ENCODE measurements at regions not wholly inside any gene's neighbourhood (a gene's known extent, or its start where the extent isn't known, plus 50 kb on each side); places are given as distances from the start of the nearest gene placed in this dataset.

GRCh38 chr2:45178854-45179253 is 169.6 kb upstream of the SIX2 start:
- DNase-seq (ENCODE audit: low read depth) = no peak

GRCh38 chr2:45178359-45178758 is 169.1 kb upstream of the SIX2 start:
- DNase-seq (ENCODE audit: low read depth) = no peak

- no peak for DNase-seq (ENCODE audit: low read depth)
These were observed 168.6 kb upstream of the SIX2 start for GRCh38 chr2:45177870-45178269.

DNA sequence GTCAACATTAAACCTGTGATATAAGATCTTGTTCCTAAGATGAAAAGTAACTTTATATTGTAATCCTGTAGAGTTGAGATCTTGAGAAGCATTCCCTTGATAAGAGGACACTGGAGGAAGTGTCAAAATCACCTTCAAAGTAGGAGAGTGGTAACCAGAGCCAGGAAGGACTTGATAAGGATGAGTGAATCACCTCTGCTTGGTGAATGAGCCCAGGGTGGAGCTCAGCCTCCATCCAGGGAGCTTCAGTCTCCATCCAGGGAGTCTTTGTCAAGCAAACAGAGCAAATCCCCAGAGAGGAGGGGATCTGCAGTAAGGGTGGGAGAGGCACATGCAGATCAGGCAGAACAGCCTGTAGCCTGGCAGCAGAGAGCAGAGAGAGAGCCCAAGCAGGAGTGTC is 167.1 kb upstream of the SIX2 start:
- no peak for DNase-seq (ENCODE audit: low read depth)

GRCh38 chr2:45173513-45173912 is 164.3 kb upstream of the SIX2 start:
- no peak for DNase-seq (ENCODE audit: low read depth)

DNA sequence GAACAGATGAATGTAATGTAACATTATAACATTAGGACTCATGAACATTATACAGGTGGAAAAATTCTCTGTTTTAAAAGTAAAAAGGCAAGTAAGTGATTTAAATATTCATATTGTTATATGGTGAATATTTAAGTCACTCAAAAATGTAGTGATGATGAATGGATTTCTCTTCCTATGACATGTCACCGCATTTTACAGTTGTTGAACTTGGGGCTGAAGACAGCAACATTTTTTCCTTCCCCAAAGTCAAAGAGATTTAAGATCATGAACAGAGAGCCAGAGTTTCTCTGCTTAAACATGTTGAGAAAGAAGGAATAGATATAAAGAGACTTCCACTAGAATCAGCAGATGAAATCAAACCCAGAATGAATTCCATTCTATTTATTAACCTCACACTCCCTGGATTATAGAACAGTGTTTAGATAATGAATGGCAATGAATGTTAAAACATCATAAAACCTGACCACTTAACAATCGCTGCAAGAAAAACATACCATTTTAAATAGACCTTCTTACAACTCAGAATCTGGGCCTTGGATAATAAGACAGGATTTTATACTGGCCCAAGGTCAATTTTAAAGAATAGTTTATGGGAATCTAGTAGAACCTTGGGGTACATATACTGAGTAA is 163.6 kb upstream of the SIX2 start:
- DNase-seq (ENCODE audit: low read depth) = no peak

- no peak for DNase-seq (ENCODE audit: low read depth)
These were observed 162.9 kb upstream of the SIX2 start for GRCh38 chr2:45172142-45172541.

- DNase-seq (ENCODE audit: low read depth) = no peak
These were observed 161.9 kb upstream of the SIX2 start for GRCh38 chr2:45171136-45171501.

DNA sequence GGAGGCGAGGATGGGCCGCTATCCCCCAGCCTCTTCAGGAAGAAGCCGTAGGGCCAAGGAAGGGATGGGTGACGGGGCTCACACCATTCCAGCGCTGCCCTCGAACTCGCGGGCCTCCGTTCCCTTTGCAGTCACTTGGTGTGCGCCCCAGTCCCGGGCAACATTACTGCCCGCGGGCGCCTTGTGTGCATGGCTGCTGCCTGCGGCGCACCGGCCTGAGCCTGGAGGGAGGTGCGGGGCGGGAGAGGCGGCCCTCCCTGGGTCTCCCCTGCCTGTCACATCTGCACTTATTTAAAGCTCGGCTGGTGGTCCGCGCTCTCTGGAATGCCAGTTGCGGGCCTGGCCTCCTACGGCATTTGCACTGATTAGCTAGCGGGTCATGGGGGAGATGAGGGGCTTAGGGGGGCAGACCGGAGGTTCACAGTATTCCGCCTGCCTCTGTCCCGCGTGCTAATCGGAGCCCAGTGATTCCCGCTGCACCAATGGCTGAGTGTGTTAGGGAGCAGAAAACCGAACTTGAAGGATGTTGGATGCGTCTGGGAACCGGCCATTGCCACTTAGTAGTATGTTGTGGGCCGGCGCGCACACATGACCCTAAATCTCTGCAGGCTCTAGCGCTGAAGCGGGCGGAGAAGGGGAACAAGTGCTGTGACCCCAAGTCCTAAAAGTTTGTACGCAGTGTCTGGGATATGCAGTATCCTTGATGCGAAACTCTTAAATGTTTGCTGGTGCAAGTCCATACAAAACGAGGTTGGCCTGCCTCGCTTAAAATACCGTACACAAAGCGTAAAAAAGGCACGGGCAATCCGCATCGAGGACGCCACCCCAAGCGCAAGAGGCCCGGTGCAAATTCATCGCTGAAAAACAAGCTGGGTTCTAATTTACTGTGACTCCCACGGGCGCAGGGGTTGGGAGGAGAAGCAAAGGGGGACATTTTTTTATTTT is 161.2 kb upstream of the SIX2 start:
- no peak for DNase-seq (ENCODE audit: low read depth)

DNA sequence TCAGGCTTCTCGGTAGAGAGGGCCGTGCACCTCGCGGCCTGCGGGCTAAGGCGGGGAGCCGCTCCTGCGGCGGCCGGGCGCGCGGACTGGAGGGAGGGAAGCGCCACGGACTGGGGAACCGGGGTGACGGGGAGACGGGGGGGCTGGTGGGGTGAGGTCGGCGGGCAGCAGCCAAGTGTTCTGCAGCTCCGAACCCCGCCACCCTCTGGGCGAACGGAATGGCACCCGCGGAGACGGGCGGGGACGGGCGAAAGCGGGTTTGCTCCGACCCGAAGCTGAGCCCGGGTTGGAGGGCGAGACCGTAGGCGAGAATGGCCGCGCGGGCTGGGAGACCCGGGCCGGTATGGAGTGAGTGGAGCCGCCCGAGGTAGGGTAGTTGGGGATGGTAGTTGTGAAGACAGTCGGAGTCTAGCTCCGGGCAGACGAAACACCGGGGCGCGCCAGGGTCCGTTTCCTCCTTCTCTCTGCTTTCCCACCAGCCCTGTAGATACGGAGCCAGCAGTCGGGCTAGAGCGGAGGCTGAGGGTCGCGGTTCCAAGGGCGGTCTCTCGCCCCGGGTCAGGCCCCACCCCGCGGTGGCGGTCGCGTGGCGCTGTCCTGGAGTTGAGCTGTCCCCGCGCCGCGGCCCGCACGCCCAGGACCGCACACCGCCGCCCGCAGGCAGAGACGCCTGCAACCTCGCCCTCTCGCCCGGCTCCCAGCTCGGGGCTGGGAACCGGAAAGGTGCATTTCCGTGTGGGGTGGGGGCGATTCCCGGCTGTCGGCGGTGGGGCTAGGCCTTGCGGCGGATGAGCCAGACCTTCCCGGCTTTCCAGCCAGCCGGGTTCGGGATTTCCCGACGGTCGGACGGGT is 160.3 kb upstream of the SIX2 start:
- DNase-seq (ENCODE audit: low read depth) = no peak

- DNase-seq (ENCODE audit: low read depth) = no peak
These were observed 159.6 kb upstream of the SIX2 start for GRCh38 chr2:45168711-45169338.

- no peak for DNase-seq (ENCODE audit: low read depth)
These were observed 158.8 kb upstream of the SIX2 start for GRCh38 chr2:45167920-45168629.

DNA sequence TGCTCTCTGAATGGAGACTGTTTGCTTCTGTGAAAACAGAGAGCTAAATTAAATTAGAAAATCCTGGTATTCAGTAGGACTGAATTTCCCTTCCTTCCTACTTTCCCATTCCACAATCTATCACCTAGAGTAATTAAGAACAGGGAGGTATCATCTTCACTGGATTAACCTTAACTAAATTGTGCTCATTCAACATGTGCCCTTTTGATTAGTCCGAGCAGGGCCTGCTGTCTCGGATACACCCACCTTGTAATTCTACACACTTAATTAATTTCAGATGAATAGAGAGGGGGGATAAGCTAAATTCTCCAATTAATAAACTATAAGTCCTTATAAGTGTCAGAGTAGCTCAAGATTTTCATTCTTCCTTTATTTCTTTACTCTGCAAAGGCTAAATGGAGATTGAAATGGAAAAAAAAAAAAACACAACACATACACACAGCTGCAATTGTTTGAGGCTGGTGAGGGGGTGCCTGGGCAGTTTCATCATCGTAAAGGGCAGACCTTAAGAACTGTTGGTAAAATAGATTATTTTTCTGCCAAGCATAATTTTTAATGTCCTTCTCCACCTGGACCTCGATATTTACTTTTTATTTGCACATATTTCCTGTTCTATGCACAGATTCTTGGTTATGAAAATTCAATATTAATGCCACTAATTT is 157.1 kb upstream of the SIX2 start:
- no peak for DNase-seq (ENCODE audit: low read depth)

DNA sequence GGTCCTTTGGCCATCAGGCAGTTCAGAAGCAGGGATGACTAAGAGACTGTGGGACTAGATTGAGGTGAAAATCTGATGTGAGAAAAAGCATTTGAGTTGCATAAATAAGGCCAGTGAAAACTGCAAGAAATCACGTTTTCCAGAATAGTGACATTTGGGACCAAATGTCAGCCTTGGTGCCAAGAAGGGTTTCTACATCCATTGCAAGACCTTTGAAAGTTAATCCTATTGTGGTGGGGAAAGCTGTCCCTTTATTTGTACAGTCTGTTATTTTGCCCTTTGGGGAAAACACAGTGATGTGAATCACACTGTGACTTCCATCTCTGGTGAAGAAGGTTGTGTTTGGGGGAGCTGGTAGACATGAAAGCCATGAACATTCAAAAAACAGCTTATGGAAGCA is 153.5 kb upstream of the SIX2 start:
- no peak for DNase-seq (ENCODE audit: low read depth)

GRCh38 chr2:45156605-45157004 is 147.4 kb upstream of the SIX2 start:
- no peak for DNase-seq (ENCODE audit: low read depth)

DNA sequence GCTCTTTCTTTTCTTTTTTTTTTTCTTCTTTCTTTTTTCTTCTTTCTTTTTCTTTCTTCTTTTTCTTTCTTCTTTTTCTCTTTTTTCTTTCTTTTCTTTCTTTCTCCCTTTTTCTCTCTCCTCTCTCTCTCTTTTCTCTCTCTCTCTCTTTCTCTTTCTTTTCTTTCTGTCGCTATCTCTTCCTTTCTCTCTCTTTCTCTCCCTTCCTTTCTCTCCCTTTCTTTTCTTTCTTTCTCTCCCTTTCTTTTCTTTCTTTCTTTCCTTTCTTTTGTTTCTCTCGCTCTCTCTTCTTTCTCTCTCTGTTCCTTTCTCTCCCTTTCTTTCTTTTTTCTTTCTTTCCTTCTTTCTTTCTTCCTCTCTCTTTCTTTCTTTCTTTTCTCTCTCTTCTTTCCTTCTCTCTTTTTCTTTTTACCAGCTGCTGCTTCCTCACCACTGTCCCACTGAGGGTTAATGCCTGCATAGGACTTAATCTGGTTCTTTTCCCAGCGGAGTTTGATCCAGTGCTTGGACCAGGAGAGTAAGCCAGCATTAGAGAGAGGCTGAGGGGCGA is 145.4 kb upstream of the SIX2 start:
- no peak for DNase-seq (ENCODE audit: low read depth)

DNA sequence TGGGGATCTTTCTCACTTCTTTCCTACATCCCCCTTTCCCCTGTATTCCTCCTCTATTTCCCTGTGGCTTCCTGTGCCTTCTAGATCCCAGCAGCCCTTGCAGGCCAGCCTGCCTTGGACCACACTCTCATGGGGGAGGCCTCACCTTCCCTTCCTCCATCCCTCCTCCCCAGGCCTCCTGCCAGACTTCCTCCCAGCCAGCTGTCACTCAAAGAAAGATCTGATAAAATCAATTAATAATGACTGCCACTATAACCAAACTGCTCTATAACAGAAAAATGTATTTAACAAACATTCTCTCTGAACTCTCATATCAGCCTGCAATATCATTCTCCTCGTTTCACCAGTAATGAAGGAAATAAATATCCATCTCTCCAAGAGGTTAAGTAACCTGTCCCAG is 144.9 kb upstream of the SIX2 start:
- DNase-seq (ENCODE audit: low read depth) = no peak

GRCh38 chr2:45153121-45153520 is 143.9 kb upstream of the SIX2 start:
- DNase-seq (ENCODE audit: low read depth) = no peak

- no peak for DNase-seq (ENCODE audit: low read depth)
These were observed 143.4 kb upstream of the SIX2 start for GRCh38 chr2:45152691-45153090.

Measured in forelimb muscle (tissue), 1 donor.